ENCODE measurements at regions not wholly inside any gene's neighbourhood (a gene's known extent, or its start where the extent isn't known, plus 50 kb on each side); places are given as distances from the start of the nearest gene placed in this dataset.

- no peak for TF ChIP-seq POLR2A (IDR thresholded peaks at IDR 0.05)
- TF ChIP-seq CTCF (IDR thresholded peaks at IDR 0.05): no peak
Measured at GRCh38 chr3:102354818-102355515, 79.8 kb upstream of the ZPLD1 start.
